Activated gamma-delta T cell (primary cell): ENCODE measurements at regions not wholly inside any gene's neighbourhood (a gene's known extent, or its start where the extent isn't known, plus 50 kb on each side); places are given as distances from the start of the nearest gene placed in this dataset.

Experiments
- DNase-seq: peaks from one replicate; lab custom pipeline; 2025; lab: John Stamatoyannopoulos, UW

GRCh38 chr4:121226362-121226761, 62.2 kb upstream of the TNIP3 start:
- DNase-seq = no peak

- DNase-seq = no peak
Measured at GRCh38 chr4:121221608-121222007, 57.5 kb upstream of the TNIP3 start.

DNA sequence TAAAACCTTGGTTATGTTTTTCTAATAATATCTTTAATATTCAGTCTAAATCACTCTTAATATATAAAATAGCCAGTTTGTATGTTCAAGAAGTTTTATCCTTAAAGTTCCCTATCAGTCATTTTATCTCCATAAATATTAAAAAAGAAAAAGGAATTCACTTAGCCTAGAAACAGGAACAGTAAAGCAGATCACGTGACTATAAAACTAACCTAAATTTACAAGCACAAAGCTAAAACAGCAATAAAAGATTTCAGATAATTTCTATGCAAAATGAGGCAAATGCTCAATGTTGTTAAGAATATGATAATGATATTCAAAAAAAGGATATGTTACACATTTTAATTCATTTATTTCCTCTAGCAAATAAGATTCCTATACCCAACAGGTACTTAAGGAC, 57.1 kb upstream of the TNIP3 start:
- DNase-seq = no peak

GRCh38 chr4:121220698-121221097, 56.6 kb upstream of the TNIP3 start:
- no peak for DNase-seq

DNA sequence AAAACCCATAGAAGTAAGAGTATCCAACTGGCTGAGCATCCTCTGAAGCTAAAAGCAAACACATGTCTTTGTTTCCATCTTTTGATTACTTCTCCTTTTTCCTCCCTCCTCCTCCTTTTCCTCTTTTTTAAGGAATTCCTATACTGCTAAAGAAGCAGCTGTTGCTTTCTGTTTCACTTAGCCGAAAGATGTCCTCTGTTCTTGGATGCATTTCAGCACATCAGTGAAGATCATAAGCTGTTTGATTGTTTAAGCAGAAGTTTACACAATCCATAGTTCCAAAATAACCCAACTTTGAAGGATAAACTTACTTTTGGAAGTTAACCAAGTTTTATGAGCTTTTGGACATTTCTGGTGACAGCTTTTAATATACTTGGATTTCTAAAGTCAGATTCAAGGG, 55.1 kb upstream of the TNIP3 start:
- no peak for DNase-seq

DNA sequence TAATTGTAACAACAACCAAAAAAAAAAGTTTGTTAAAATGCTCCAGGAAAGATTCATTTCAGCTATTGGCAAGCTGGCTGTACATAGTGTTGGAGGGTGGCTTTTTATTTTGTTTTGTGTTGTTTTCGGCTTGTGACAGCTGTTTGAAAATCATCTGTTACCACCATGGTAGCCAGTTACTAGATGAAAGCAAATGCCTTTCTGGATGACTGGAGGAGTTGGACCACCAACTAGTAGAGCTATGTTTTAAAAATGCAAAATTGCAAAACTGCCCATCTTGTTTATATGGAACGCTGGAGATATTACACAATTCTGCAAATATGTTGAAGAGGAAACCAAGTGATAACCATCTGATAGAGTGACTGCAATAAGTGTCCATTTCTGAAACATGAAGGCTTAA, 53.2 kb upstream of the TNIP3 start:
- no peak for DNase-seq

DNA sequence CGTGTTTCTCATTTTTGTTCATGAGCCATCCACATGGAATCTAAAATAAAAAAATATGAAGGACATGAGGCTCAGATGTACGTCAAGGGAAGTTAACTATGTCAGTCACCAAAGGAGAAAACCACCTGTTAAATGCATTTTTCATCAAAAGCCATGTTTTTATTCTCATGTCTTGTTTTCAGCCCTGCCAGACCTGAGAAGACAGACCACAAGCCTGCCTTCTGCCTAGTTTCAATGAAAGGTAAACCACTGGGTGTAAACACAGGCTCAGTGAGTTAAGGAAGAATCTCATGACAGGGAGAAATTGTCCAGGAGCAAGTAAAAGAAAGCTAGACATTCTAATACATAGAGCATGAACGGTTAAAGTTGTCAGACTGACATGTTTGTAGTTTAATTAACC, 52.3 kb upstream of the TNIP3 start:
- DNase-seq = no peak

GRCh38 chr4:121213940-121214339, 49.8 kb upstream of the TNIP3 start:
- DNase-seq = no peak
